ENCODE measurements at regions not wholly inside any gene's neighbourhood (a gene's known extent, or its start where the extent isn't known, plus 50 kb on each side); places are given as distances from the start of the nearest gene placed in this dataset.

DNA sequence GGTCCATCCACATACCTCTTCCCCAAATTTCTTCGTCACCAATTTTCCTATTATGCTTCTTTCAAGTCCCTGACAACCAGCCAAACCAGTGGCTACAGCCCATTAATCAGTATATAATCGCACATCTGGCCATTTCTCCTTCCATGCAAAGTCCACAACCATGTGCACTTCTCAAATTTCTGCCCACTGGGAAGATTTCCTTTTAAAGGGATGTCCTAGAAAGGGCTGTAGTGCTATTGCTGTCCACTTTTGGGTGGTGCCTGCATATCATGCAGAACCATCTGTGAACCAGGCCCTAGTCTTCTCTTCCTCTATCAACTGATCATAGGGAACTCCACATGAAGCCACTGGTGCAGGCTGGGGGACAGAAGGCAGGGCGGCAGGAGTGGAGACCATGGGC, 55.2 kb upstream of the MID1IP1 start:
- DNase-seq (ENCODE audit: low spot score), result no peak
- intact Hi-C loops (cut with DNase I), result no loop called here

DNA sequence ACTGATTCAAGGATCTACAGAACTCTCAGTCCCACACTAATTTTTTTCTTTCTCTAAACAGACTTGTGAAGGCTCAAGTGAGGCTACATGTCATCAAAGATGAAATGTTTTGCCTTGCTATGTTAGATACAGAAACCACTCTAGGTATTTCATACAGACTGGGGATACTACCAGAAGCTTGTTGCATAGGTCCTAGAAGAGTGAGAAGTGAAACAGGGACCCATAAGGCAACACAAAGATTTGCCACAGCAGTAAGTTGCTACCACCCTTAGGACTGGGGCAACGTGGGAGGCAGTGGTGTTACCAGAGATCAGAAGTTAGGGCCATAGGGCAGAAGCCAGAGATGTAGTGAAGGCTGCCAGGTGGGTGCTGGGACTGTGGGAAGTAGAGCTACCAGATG, 50.7 kb upstream of the MID1IP1 start:
- intact Hi-C loops (cut with DNase I), result loop anchor here (10.0 kb wide), 1 partner anchor 494 kb away; no protein-coding TSS in a partner anchor
- no peak for DNase-seq (ENCODE audit: low spot score)

All from cardiac septum (tissue), 1 donor.